ENCODE measurements at regions not wholly inside any gene's neighbourhood (a gene's known extent, or its start where the extent isn't known, plus 50 kb on each side); places are given as distances from the start of the nearest gene placed in this dataset.

GRCh38 chr2:163324677-163325076 lies 411.1 kb downstream of the FIGN start:
- Histone ChIP-seq H3K9me3 (replicated peaks; ENCODE audit: control insufficient read depth, insufficient read depth, low read depth, low read length) (no peaks in the 10 kb centered on the region; the same call in 1 of the 2 replicates), H3K9me1 (ENCODE audit: control insufficient read depth, insufficient read depth, low read length) (no peaks in the 10 kb centered on the region), H3K4me3 (no peak overlapping the region), H3K4me2 (ENCODE audit: insufficient read depth, low read length) (no peak overlapping the region), H3K27ac (ENCODE audit: extremely low read depth, low read depth, low read length) (no peak overlapping the region), H3K36me3 (ENCODE audit: control insufficient read depth, insufficient read depth, low read length) (no peaks in the 10 kb centered on the region), H3K27me3 (ENCODE audit: control insufficient read depth in 2 of 2, insufficient read depth in 2 of 2, low read length in 2 of 2) (no peaks in the 10 kb centered on the region), H4K20me1 (replicated peaks; ENCODE audit: control insufficient read depth, insufficient read depth, low read length) (no peaks in the 10 kb centered on the region), H3K4me1 (replicated peaks in 1 of 2; ENCODE audit: control insufficient read depth in 2 of 2, insufficient read depth in 2 of 2, low read length in 2 of 2) (no peaks in the 10 kb centered on the region), H2AFZ (ENCODE audit: low read depth, low read length) (no peak overlapping the region), H3K9ac (ENCODE audit: insufficient read depth in 1 of 2, low read depth in 2 of 2, low read length in 2 of 2) (no peak overlapping the region), H3K79me2 (ENCODE audit: control insufficient read depth, insufficient read depth, low read length) (no peaks in the 10 kb centered on the region)
- in situ Hi-C loops (cut with MboI): loop anchor here (25.0 kb wide), 1 partner anchor 1163 kb away; no protein-coding TSS in a partner anchor
- ChIA-PET CTCF (ENCODE audit: low intra/inter-chr PET ratio) (no interaction called here), POLR2A (no interaction called here)
- intact Hi-C loops (cut with micrococcal nuclease): no loop called here
- 3% methylated on average over 2 of the region's 2 CpGs for WGBS (ENCODE audit: insufficient coverage, low coverage, missing lambda C conversion rate)
- DNase-seq (ENCODE audit: extremely low read depth in 1 of 4, low spot score in 3 of 4) (no peak), ATAC-seq (no peak), FAIRE-seq (no peak)
- no peak for TF ChIP-seq HMG20B (CRISPR knock-in tag; IDR thresholded peaks at IDR 0.05)
- TF ChIP-seq, protein P1, sequence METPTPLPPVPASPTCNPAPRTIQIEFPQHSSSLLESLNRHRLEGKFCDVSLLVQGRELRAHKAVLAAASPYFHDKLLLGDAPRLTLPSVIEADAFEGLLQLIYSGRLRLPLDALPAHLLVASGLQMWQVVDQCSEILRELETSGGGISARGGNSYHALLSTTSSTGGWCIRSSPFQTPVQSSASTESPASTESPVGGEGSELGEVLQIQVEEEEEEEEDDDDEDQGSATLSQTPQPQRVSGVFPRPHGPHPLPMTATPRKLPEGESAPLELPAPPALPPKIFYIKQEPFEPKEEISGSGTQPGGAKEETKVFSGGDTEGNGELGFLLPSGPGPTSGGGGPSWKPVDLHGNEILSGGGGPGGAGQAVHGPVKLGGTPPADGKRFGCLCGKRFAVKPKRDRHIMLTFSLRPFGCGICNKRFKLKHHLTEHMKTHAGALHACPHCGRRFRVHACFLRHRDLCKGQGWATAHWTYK (CRISPR knock-in tag; IDR thresholded peaks at IDR 0.05): no peak
- BruUV-seq (replicated peaks): no TSS peak

- no peaks in the 10 kb centered on the region for H3K36me3 ChIP-seq (ENCODE audit: control insufficient read depth, insufficient read depth, low read length)
- ChIA-PET CTCF (ENCODE audit: low intra/inter-chr PET ratio) (no interaction called here), POLR2A (no interaction called here)
- no peak overlapping the region for H3K9ac ChIP-seq (ENCODE audit: insufficient read depth in 1 of 2, low read depth in 2 of 2, low read length in 2 of 2)
- H3K4me1 ChIP-seq (replicated peaks in 1 of 2; ENCODE audit: control insufficient read depth in 2 of 2, insufficient read depth in 2 of 2, low read length in 2 of 2): no peaks in the 10 kb centered on the region
- H4K20me1 ChIP-seq (replicated peaks; ENCODE audit: control insufficient read depth, insufficient read depth, low read length): no peaks in the 10 kb centered on the region
- H2AFZ ChIP-seq (ENCODE audit: low read depth, low read length): no peak overlapping the region
- H3K27ac ChIP-seq (ENCODE audit: extremely low read depth, low read depth, low read length): no peak overlapping the region
- BruUV-seq (replicated peaks): no TSS peak
- ATAC-seq (no peak), DNase-seq (ENCODE audit: extremely low read depth in 1 of 4, low spot score in 3 of 4) (no peak), FAIRE-seq (no peak)
- no peak overlapping the region for H3K4me2 ChIP-seq (ENCODE audit: insufficient read depth, low read length)
- 3% methylated on average over 2 of the region's 2 CpGs for WGBS (ENCODE audit: insufficient coverage, low coverage, missing lambda C conversion rate)
- no peak overlapping the region for H3K4me3 ChIP-seq
- H3K9me3 ChIP-seq (replicated peaks; ENCODE audit: control insufficient read depth, insufficient read depth, low read depth, low read length): peaks cover 3% of the 10 kb centered on the region
- H3K79me2 ChIP-seq (ENCODE audit: control insufficient read depth, insufficient read depth, low read length): no peaks in the 10 kb centered on the region
- H3K27me3 ChIP-seq (ENCODE audit: control insufficient read depth in 2 of 2, insufficient read depth in 2 of 2, low read length in 2 of 2): no peaks in the 10 kb centered on the region
- intact Hi-C loops (cut with micrococcal nuclease): no loop called here
- H3K9me1 ChIP-seq (ENCODE audit: control insufficient read depth, insufficient read depth, low read length): no peaks in the 10 kb centered on the region
- in situ Hi-C loops (cut with MboI): no loop called here
- no peak for TF ChIP-seq SFPQ (IDR thresholded peaks at IDR 0.05; ENCODE audit: low read depth, low read length)
- no peak for TF ChIP-seq ARNT (IDR thresholded peaks at IDR 0.05)
- no peak for TF ChIP-seq NFRKB (IDR thresholded peaks at IDR 0.05; ENCODE audit: low read depth)
- no peak for TF ChIP-seq SMAD2 (IDR thresholded peaks at IDR 0.05; ENCODE audit: low read depth, low read length)
- TF ChIP-seq CC2D1A (IDR thresholded peaks at IDR 0.05): no peak
- no peak for TF ChIP-seq BCLAF1 (IDR thresholded peaks at IDR 0.05; ENCODE audit: borderline replicate concordance in 1 of 2, control insufficient read depth in 1 of 2, low read depth in 2 of 2, low read length in 1 of 2)
- no peak for TF ChIP-seq BACH1 (tag; IDR thresholded peaks at IDR 0.05)
Observed at GRCh38 chr2:163319006-163319405, 416.8 kb downstream of the FIGN start.
